HG02623 (cell line): ENCODE measurements at regions not wholly inside any gene's neighbourhood (a gene's known extent, or its start where the extent isn't known, plus 50 kb on each side); places are given as distances from the start of the nearest gene placed in this dataset.
"Not testable (repeated sequence)": the region's sequence is repeated elsewhere in the genome, so short reads cannot be mapped to it uniquely, and the experiment has no call there.

Source experiments
- ATAC-seq: cut with Tn5 transposase; IDR thresholded peaks from one replicate; pipeline ENCODE4 v1.9.1; 2021; ENCODE audit warnings: moderate library complexity; ENCODE audit not compliant: unreplicated experiment

- ATAC-seq, result no peak
These were observed 96.8 kb upstream of the DPT start for GRCh38 chr1:168825820-168826219.

GRCh38 chr1:168826269-168826668 lies 97.3 kb upstream of the DPT start:
- ATAC-seq, result no peak

- ATAC-seq, result no peak
These were observed 98.6 kb upstream of the DPT start for GRCh38 chr1:168827557-168827956.

- no peak for ATAC-seq
These were observed 100.9 kb upstream of the DPT start for GRCh38 chr1:168829876-168830275.

- ATAC-seq, result no peak
These were observed 101.6 kb upstream of the DPT start for GRCh38 chr1:168830562-168830961.

- ATAC-seq, result no peak
These were observed 103.7 kb upstream of the DPT start for GRCh38 chr1:168832661-168833060.

- ATAC-seq, result no peak
These were observed 104.4 kb upstream of the DPT start for GRCh38 chr1:168833362-168833761.

- ATAC-seq, result no peak
These were observed 104.8 kb upstream of the DPT start for GRCh38 chr1:168833801-168834224.

GRCh38 chr1:168834225-168834872 lies 105.3 kb upstream of the DPT start:
- ATAC-seq, result no peak

- ATAC-seq, result no peak
These were observed 106.2 kb upstream of the DPT start for GRCh38 chr1:168835176-168835575.

- no peak for ATAC-seq
These were observed 106.8 kb upstream of the DPT start for GRCh38 chr1:168835791-168836190.

GRCh38 chr1:168836469-168836868 lies 107.5 kb upstream of the DPT start:
- no peak for ATAC-seq

- ATAC-seq, result not testable (repeated sequence)
These were observed 108.2 kb upstream of the DPT start for GRCh38 chr1:168837230-168837629.

GRCh38 chr1:168842306-168842705 lies 113.3 kb upstream of the DPT start:
- ATAC-seq, result no peak

- ATAC-seq, result no peak
These were observed 113.9 kb upstream of the DPT start for GRCh38 chr1:168842916-168843315.

GRCh38 chr1:168843401-168843800 lies 114.4 kb upstream of the DPT start:
- no peak for ATAC-seq

GRCh38 chr1:168843950-168844349 lies 114.9 kb upstream of the DPT start:
- ATAC-seq, result no peak

- no peak for ATAC-seq
These were observed 116.1 kb upstream of the DPT start for GRCh38 chr1:168845140-168845539.

GRCh38 chr1:168848051-168848450 lies 119.0 kb upstream of the DPT start:
- ATAC-seq, result no peak

GRCh38 chr1:168861421-168862004 lies 132.5 kb upstream of the DPT start:
- ATAC-seq, result no peak

GRCh38 chr1:168863772-168864171 lies 134.8 kb upstream of the DPT start:
- no peak for ATAC-seq

GRCh38 chr1:168864266-168864665 lies 135.3 kb upstream of the DPT start:
- ATAC-seq, result no peak
